ENCODE measurements at regions not wholly inside any gene's neighbourhood (a gene's known extent, or its start where the extent isn't known, plus 50 kb on each side); places are given as distances from the start of the nearest gene placed in this dataset.
A peak's percentile ranks its signal among the peaks of the same experiment; 100 is the strongest.
"Not testable (repeated sequence)": the region's sequence is repeated elsewhere in the genome, so short reads cannot be mapped to it uniquely, and the experiment has no call there.

DNA sequence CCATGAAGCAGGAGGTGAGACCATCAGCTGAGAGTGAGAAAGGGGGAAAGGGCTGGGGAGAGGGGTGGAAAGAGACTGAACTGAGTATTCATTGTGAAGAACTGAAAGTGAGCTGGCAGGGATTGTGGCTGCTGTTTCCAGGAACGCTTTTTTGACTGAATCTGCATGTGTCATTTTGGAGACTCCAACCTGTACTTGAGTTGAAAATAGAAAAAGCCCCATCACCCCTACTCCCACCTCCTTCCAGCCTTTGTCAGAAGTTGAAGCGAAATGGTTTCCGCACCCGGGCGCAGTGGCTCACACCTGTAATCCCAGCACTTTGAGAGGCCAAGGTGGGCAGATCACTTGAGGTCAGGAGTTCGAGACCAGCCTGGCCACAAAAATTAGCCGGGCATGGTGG is 128.0 kb upstream of the GPR12 start:
- DNase-seq (ENCODE audit: low read depth): no peak

- DNase-seq (ENCODE audit: low read depth): no peak
Measured at GRCh38 chr13:26887594-26887993, 127.0 kb upstream of the GPR12 start.

DNA sequence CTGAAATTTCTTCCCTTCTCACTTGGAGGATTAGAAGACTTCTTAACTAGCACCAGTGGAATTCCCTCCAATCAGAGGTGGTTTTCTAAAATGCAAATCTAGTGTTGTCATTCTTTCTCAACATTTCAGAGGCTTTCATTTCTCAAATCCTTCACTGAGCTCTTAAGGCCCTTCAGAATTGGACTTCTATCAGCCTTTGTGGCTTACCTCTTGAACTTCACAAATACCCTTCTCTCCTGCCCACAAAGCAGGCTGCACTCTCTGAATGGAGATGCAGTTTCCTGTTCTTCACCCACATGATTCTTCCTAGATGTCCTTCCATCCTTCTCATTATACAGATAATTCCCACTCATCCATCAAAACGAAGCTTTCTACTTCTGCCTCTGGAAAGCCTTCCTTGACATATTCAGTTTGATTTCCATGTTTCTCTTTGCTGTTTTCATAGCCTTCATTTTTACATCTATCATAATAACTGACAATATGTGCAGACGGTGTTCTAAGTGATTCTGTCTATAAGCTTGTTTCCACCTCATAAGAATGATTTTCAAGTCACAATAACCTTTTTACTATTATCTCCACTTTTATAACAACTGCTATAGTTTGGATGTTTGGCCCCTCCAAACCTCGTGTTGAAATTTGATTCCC is 123.1 kb upstream of the GPR12 start:
- DNase-seq (ENCODE audit: low read depth): no peak

DNA sequence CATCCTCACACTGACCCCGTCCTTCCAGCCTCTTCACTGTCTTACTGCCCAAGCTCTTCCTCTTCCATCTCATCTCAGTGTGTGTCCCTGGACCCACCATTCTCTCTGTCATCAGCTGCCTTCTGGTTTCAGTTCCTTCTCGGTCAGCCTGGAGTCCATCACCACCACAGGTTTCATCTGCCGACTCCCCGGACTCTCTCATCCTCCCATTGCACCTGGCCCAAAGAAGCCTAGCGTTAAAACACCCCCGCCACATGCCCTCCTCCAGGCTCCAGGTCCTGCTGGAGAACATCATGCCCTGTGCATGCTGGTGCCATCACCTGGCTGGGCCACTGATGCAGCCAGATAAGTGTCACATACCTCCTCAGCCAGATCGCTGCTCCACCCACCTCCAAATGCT is 122.1 kb upstream of the GPR12 start:
- no peak for DNase-seq (ENCODE audit: low read depth)

DNA sequence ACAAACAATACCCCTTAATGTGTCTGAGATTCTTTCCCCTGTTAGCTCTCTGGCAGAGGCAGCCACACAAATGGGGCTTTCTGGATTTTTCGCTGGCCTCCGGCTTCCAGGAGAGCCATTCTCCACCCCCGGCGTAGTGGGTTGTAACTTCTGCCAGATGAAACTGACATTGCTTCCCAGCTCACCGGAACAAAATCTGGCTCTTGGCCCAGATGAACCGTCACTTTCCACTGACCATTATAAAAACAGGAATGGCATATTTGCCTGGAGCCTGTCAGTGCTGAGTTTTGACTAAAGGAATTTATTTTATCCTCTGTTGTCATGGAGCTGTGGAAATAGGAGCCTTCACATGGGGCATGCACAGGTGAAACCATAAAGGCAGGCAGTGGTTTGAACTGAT is 120.6 kb upstream of the GPR12 start:
- DNase-seq (ENCODE audit: low read depth): no peak

DNA sequence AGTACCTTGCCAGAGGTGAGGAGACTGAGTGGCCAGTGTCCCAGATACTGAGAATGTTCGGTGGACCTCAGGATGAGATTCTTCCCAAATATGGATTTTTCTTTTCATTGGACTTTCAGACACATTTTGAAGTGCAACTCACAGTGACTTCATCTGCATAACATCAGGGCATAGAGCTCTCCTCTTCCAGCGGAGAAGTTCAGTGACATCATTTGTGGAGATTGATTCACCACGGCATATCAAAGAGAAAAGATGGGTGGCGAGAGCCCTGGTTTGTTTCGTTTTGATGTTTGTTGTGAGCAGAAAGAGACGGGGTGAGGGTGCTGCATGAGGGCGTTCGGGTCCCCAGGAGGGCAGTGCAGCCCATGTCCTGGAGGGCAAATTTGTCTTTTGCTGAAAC is 120.1 kb upstream of the GPR12 start:
- no peak for DNase-seq (ENCODE audit: low read depth)

- DNase-seq (ENCODE audit: low read depth): no peak
Measured at GRCh38 chr13:26878438-26878837, 117.9 kb upstream of the GPR12 start.

DNA sequence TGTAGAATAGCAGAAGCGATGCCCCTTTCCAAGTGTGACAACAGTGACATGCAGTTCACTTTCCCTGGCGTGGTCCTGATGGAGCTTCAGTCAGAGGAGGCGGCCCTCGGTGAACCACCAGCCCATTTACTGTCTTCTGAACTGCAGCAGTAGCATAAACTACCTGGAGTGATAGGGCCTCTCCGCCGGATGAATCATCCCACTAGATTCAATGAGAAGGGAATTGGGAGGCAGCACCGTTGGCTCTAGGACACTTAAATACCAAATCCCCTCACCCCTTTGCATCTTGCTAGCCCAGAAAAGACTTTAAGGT is 112.8 kb upstream of the GPR12 start:
- DNase-seq (ENCODE audit: low read depth): no peak

DNA sequence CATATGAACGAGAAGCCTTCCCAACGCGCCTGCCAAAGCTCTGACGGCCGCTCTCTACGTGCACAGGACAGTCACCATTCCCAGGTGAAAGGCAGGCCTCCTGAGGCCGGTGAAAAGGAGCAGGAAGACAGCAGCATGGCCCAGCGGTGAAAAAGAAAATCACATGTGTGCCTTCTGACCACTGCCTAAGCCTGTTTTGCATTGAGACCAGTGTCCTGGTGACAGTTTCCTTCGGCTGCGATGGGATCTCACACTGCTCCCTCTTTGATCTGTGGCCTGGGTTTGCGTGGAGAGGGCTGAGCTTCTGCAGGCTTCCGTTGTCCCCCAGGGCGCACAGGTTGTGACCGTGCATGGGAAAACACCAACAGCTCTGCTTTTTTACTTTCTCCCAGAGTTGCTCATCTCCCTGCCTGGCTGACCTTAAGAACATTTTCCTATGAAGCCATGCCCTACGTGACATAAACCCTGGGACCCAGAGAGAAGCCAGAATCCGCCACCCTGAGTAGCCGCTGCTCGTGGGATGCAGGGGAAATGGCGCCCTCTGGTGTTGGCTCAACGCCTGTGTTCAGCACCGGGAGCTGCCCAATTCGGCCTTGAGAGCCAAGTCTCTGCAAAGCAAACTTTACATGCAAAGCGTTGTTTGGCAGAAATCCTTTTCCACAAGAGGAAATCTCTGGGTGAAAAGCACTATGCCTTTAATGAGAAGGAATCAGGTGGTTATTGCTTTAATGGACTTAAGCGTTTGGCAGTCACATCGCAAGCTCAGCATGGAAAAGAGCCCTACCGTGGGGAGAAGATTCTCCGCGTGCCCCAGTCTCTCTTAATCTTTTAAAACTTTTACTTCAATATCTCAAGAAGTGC is 112.2 kb upstream of the GPR12 start:
- peak; percentile 22 for DNase-seq (ENCODE audit: low read depth)

DNA sequence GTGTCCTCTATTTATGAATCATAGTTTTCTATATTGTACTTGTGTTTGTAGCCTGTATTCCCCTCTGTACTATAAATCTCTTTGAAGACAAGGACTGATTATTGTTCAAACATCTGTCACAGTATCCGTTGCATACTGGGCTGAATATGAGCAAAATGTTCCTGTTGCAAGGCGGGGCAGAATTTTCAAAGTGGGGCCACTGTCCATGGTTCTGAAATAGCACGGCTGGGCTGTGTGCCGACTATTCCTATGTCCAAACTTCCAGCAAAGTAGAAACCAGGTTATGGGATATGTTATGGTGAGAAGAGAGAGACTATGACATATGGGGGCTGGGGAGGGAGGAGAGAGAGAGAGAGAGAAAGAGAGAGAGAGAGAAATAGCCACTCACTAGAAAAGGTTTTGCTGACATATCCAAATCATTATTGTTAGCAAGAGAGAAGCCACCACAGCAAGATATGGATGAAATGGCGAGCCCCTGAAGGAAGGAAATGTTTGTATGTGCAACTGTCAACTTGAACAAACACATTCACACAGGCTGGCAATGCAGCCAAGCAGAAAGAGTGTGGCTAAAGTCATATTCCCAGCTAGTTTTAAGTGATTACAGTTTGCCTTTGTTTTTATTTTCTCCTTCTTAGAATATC is 107.0 kb upstream of the GPR12 start:
- DNase-seq (ENCODE audit: low read depth): no peak

DNA sequence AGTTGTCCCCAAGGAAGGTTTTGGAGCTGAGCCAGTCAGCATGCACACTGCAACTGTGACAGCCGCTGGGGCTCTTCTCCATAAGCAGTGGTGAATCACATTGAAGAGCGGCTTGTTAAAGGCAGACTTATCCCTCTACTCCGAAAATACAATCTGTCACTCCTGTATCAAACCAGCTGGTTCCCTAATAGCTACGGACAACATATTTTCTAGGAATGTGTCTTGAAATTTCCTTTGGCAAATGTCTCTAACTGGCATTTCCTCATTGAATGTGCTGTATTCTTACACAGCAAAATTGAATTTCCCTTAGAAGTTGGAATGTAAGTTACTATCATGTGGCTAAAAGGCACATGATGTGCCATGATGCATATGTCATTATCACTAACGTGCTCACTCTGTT is 104.0 kb upstream of the GPR12 start:
- DNase-seq (ENCODE audit: low read depth): no peak

DNA sequence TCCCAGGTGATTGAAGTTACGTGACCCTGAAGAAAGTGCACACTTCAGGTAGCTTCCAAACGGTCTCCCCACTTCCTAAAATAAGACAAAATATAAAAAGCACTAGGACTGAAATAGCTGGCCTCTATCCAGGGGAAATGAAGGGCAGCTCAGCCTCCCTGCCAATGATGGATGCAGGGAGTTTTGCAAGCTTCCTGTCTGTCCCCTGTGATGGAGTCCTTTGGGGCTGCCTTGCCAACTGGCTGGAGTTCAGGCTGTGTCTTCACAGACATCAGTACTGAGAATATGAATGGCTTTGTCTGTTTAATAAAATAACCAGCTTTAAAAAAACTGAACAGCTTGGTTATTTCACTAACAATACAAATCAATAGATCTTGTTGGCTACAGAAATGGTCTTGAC is 101.4 kb upstream of the GPR12 start:
- DNase-seq (ENCODE audit: low read depth): no peak

DNA sequence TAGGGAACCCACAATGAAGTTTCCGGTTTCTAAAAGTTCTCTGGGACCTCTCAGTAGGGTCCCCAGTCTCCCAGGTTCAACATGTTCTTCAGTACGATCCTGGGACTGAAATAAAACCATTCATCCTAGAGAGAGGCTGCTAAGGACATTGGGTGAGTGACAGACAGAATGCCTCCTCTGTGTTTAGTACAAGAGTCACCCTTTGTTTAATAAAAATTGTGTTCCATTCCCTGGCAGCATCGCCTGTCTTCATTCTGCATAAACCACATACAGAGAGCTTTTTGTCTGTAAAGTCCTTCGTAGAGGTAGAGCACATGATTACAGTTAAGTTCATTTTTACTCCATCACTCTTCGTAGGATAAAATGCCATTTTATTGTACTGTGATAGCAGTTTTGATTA is 95.3 kb upstream of the GPR12 start:
- no peak for DNase-seq (ENCODE audit: low read depth)

DNA sequence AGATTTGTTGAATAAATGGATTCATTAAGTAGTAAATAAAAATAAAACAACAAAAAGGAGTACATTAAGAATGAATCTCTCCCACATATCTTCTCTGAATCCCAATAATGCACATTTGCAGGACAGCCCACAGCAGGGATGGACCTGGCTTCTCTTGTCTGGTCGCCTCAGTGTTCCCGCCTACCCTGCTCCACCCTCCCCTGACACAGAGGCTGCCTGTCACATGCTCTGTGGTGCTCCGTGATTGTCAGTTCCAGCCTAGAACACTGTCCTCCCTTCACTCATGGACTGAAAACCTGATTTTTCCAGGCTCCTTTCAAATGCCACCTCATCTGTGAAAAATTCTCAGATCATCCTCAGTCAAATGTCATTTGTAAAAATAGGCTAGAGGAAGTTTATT is 94.5 kb upstream of the GPR12 start:
- DNase-seq (ENCODE audit: low read depth): no peak

DNA sequence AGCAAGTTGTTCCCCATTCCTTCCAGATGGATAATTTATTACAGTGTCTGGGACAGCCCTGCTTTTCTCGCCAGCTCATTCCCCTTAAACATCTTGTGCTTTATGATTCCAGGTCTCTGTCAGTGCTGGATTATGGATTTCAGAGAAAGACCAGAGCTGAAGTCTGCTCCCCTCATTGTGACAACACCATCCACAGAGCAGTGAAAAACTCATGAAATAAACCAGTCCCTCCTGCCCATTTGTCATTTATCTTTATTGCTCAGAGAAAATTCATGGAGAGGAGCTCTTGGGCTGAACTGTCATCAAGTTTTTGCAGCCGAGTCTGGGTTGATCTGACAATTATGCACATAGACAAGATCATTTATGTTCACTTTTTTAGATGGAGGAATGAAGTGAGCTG is 92.7 kb upstream of the GPR12 start:
- no peak for DNase-seq (ENCODE audit: low read depth)

- no peak for DNase-seq (ENCODE audit: low read depth)
Measured at GRCh38 chr13:26847281-26847680, 86.7 kb upstream of the GPR12 start.

DNA sequence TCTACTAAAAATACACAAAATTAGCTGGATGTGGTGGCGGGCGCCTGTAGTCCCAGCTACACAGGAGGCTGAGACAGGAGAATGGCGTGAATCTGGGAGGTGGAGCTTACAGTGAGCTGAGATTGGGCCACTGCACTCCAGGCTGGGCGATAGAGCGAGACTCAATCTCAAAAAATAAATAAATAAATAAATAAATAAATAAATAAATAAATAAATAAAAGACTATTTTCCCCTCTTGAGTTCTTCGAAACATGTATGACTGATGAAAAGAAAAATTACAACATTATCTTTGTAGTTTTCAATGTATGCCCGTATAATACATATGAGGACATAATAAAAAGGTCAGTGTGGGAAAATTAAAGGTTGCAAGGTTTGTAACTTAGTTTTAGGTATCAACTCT is 84.5 kb upstream of the GPR12 start:
- DNase-seq (ENCODE audit: low read depth): not testable (repeated sequence)

DNA sequence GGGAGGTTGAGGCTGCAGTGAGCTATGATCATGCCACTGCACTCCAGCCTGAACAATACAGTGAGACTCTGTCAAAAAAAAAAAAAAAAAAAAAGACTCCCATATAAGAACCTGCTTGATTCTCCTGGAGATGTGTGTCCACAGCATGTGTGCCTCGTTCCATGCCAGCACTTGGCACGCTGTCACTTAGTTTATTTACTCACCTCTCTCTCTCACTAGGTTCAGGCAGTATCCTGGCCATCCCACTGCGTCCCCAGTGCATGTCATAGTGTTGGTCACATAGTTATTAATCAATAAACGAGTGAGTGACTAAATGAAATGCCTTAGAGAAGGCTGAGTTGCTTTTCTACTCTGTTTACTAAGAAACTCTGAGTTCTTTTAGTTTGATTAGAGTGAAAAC is 79.1 kb upstream of the GPR12 start:
- no peak for DNase-seq (ENCODE audit: low read depth)

- no peak for DNase-seq (ENCODE audit: low read depth)
Measured at GRCh38 chr13:26838821-26839220, 78.2 kb upstream of the GPR12 start.

GRCh38 chr13:26837997-26838396 is 77.4 kb upstream of the GPR12 start:
- no peak for DNase-seq (ENCODE audit: low read depth)

DNA sequence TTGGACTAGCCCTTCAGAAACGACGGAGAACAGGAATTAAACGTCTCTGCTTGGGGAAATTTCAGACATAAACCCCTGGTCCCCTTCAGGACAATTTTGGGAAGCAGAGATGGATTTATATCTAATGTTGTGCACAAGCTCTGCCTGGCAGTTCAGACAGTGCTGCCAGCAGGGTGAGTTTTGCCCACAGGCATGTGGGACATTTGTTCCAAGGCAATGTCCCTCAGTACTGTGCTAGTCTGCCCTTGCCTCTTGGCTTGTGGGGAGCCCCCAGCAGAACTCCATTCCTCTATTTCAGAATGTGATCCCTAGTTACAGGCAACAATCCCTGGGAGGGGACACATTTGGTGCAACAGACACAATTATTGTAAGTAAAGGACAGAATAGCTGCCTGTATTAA is 76.5 kb upstream of the GPR12 start:
- no peak for DNase-seq (ENCODE audit: low read depth)

- no peak for DNase-seq (ENCODE audit: low read depth)
Measured at GRCh38 chr13:26836626-26837025, 76.0 kb upstream of the GPR12 start.

DNA sequence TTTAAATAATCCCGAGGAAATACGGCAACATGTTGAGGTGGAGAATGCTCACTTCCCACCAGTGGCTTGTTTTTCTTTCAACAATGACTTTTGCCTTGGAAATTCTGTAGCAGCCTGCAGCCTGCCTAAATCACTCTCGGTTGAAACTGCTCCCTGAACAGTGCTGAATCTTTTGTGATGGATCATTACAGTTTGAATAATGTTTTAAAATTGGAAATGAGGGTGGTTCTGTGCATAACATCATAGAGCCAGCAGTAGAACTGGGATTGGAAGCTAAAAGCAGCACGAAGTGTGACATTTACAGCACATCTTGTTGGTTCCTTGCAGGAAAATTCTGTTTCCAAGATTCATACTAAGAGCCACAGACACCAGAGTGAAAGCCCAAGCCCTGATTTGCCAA is 74.1 kb upstream of the GPR12 start:
- no peak for DNase-seq (ENCODE audit: low read depth)

Measured in stimulated activated CD8-positive, alpha-beta memory T cell treated with anti-CD3 and anti-CD28 coated beads, Interleukin-4, amount 100 ng/mL, for 24 hours (primary cell).